ENCODE measurements at regions not wholly inside any gene's neighbourhood (a gene's known extent, or its start where the extent isn't known, plus 50 kb on each side); places are given as distances from the start of the nearest gene placed in this dataset.

GRCh38 chr12:86473231-86473630 lies 217.0 kb upstream of the MGAT4C start:
- no peak for TF ChIP-seq YY1 (IDR thresholded peaks at IDR 0.05; ENCODE audit: insufficient read depth, insufficient read length)
- TF ChIP-seq ZNF274 (IDR thresholded peaks at IDR 0.05; ENCODE audit: low read depth, low read length), result no peak
